ENCODE measurements at regions not wholly inside any gene's neighbourhood (a gene's known extent, or its start where the extent isn't known, plus 50 kb on each side); places are given as distances from the start of the nearest gene placed in this dataset.
A peak's percentile ranks its signal among the peaks of the same experiment; 100 is the strongest.

- no peak overlapping the region for H3K4me3 ChIP-seq
- no peak for TF ChIP-seq CTCF (IDR thresholded peaks at IDR 0.05)
- intact Hi-C loops (cut with DNase I), result no loop called here
- H3K27ac ChIP-seq, result no peak overlapping the region
- ATAC-seq, result no peak
- no peak for DNase-seq
- H3K36me3 ChIP-seq, result no peaks in the 10 kb centered on the region
- no peaks in the 10 kb centered on the region for H3K27me3 ChIP-seq
- H3K4me1 ChIP-seq, result no peaks in the 10 kb centered on the region
- H3K9me3 ChIP-seq, result no peaks in the 10 kb centered on the region
These were observed 326.0 kb downstream of the CASP12 start for GRCh38 chr11:104572279-104572678.

- no peak overlapping the region for H3K27ac ChIP-seq
- H3K27me3 ChIP-seq, result no peaks in the 10 kb centered on the region
- no peak for TF ChIP-seq CTCF (IDR thresholded peaks at IDR 0.05)
- H3K9me3 ChIP-seq, result no peaks in the 10 kb centered on the region
- DNase-seq, result no peak
- no peaks in the 10 kb centered on the region for H3K36me3 ChIP-seq
- H3K4me1 ChIP-seq, result no peaks in the 10 kb centered on the region
- no peak overlapping the region for H3K4me3 ChIP-seq
- ATAC-seq, result no peak
- intact Hi-C loops (cut with DNase I), result no loop called here
These were observed 328.1 kb downstream of the CASP12 start for GRCh38 chr11:104570078-104570701.

GRCh38 chr11:104565583-104565961 lies 332.7 kb downstream of the CASP12 start:
- Histone ChIP-seq H3K27ac (no peak overlapping the region), H3K36me3 (no peaks in the 10 kb centered on the region), H3K4me1 (no peaks in the 10 kb centered on the region), H3K9me3 (no peaks in the 10 kb centered on the region), H3K4me3 (no peak overlapping the region), H3K27me3 (no peaks in the 10 kb centered on the region)
- intact Hi-C loops (cut with DNase I), result no loop called here
- TF ChIP-seq CTCF (IDR thresholded peaks at IDR 0.05), result no peak
- ATAC-seq (peak; percentile 63), DNase-seq (no peak)

GRCh38 chr11:104564921-104565582 lies 333.2 kb downstream of the CASP12 start:
- ATAC-seq, result peak; percentile 43
- Histone ChIP-seq H3K4me1 (no peaks in the 10 kb centered on the region), H3K9me3 (no peaks in the 10 kb centered on the region), H3K27ac (peak overlapping the region; percentile 51), H3K27me3 (no peaks in the 10 kb centered on the region), H3K36me3 (no peaks in the 10 kb centered on the region), H3K4me3 (no peak overlapping the region)
- TF ChIP-seq CTCF (IDR thresholded peaks at IDR 0.05), result no peak
- intact Hi-C loops (cut with DNase I), result no loop called here
- peak; percentile 54 for DNase-seq

- H3K27ac ChIP-seq, result no peak overlapping the region
- intact Hi-C loops (cut with DNase I), result no loop called here
- no peaks in the 10 kb centered on the region for H3K9me3 ChIP-seq
- no peaks in the 10 kb centered on the region for H3K27me3 ChIP-seq
- no peak for ATAC-seq
- no peaks in the 10 kb centered on the region for H3K4me1 ChIP-seq
- no peak for TF ChIP-seq CTCF (IDR thresholded peaks at IDR 0.05)
- DNase-seq, result no peak
- no peaks in the 10 kb centered on the region for H3K36me3 ChIP-seq
- no peak overlapping the region for H3K4me3 ChIP-seq
These were observed 341.5 kb downstream of the CASP12 start for GRCh38 chr11:104556606-104557301.
